ENCODE measurements at regions not wholly inside any gene's neighbourhood (a gene's known extent, or its start where the extent isn't known, plus 50 kb on each side); places are given as distances from the start of the nearest gene placed in this dataset.

GRCh38 chr15:70273808-70274207 lies 176.1 kb upstream of the TLE3 start:
- TF ChIP-seq TEAD4 (IDR thresholded peaks at IDR 0.05; ENCODE audit: low read depth, low read length) (no peak), CTCF (IDR thresholded peaks at IDR 0.05; ENCODE audit: control extremely low read depth in 1 of 3, insufficient read depth in 1 of 3, low read depth in 1 of 3, low read length in 3 of 3) (no peak), CEBPB (IDR thresholded peaks at IDR 0.05; ENCODE audit: low read depth, low read length) (no peak)

Data from H1 (cell line).